Non-pigmented ciliary epithelial cell (primary cell): ENCODE measurements at regions not wholly inside any gene's neighbourhood (a gene's known extent, or its start where the extent isn't known, plus 50 kb on each side); places are given as distances from the start of the nearest gene placed in this dataset.

Source experiments
- DNase-seq: peaks from one replicate; pipeline ENCODE4 v3.0.0-alpha.2; 2010; ENCODE audit warnings: low read depth

DNA sequence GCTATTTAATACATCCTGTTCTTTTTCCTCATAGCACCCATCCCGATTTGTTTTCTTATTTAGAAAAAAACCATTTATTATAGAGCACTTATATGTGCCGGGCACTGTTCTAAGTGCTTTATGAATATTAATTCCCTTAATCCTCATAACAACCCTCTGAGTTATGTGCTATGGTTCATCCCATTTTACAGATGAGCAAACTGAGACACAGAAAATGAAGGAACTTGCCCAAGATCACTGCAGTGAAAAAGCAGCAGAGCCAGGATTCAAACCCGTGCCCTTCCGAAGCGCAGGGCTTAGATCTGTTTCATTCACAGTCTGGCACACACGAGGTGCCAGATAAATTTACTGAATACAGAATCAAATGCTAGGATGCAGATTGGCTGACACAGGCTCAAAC is 85.1 kb upstream of the ZC3H12A start:
- DNase-seq = no peak

DNA sequence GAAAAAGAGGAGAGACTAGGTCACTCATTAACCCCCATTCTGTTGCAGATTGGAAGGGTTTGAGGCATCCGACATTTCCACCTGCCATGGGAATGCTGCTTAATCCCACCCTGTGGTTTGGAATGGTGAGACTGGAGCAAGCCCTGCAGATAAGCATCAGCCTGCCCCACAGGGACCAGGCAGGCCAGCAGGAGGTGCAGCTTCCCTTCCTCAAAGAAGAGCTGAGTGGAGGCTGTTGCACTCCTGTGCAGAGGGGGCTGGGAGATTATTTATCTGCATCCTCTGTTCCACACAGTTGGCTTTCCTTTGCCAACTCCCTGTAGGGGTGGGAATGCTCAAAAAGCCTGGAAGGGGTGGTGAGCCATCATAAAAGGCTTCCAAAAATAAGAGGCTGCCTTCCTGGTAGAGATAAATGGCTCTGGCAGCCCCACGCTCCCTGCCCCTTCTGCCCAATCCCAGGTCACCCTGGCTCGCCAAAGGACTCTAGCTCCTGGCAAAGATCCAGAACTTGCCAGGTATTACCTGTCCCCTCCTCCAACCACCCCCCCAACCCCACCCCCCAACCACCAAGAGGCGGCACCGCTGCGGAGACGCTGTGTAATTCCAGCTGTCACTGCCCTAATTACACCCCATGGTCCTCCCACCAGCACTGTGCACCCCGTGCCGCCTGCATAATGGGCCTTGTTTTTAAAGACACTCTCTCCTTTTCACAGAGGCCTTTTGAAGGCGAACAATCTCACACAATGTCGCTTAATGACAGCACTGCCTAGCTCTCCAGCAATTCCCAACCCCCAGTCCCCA is 83.0 kb upstream of the ZC3H12A start:
- no peak for DNase-seq

DNA sequence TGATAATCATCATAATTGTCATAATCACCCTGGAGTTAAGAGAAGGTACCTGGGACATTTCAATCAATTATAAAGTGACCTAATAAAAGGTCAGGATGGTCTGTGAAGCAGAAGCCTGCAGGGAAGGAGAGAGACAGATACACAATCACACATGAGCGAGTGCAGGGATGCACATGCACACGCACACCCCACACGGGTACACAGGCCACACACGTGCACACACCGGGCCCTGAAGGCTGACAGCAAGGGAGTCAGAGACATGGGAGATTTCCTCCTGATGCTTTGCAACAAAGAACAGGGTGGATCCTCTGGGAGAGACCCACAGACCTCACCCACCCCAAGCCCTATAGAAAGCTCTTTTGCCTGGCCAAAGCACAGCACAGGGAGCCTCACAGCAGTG is 82.3 kb upstream of the ZC3H12A start:
- DNase-seq = no peak

DNA sequence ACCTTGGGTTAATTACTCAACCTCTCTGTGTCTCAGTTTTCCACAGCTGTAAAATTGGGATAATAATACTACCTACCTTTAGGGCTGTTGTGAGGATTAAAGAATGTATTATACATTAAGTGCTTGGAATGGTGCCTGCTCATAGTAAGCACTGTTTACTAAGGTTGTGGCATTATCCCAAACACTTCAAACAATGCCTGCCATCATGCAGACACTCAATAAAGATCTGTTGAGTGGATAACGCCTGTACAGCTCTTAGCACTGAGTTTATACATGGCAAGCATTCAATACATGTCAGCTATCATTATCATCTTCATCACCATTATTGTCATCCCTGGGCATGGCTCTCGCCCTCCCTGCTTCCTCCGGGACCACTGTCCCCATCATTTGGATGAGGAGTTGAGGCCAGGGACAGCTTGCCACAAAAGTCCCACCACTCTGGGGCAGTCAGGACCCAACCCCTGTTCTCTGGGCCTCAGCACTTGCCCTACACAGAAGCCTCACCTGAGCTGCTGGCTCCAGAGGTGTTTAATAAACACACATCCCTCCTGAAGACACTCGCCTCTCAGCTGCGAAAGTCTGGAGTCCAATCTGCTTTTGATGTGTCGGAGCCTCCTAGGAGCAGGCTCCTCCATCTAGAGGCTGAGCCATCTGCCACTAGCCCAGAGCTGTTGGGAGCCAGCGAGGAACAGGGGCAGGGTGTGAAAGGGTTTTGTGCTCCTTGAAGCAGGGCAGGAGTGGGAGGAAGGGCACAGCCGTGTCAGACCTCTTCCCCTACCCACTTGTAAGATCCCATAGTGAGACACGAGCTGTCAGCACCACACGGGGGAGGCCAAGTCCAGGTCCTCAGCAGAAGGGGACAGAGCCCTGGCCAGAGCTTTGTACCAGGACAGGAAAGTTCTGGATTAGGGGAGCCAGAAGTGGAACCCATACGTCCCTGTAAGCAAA is 80.9 kb upstream of the ZC3H12A start:
- DNase-seq = no peak

DNA sequence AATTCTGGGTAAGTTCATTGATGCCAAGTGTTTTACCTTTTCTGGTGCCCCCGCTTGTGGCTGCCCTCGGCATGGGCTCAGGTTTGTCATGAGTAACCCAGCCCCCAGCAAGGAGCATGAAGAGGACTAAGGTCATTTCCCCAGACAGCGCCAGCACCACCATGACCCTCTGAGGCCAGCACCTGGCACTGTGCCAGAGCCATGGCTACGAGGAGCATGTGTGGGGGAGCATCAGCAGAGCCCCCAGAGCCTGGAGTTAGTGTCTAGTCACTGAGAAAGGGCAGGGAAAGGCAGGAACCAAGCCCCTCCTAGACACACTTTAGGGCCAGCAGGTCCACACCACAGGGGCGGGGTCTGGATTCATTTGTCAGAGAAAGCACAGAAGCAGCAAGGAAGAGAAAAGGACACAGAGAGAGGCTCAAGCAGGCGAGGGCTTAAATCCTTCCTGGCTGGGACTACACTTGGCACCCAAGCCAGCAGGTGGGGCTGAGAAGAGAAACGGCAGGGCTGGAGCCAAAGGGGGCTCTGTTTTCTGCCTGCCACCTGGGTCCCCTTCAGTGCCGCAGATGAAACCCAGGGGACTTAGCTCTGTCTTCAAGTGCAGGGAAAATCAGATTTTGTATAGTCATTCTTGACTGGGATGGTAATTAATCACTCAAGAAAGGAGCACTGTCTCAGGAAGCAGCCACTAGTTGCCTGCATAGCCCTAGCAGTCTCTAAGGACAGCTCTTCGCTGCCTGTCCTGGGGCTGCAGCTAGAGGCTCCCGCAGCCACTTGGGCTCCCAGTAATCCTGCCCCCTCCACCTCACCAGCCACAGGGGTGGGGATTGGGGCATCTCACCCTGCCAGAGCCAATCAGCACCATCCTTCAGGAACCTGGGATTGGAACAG is 79.6 kb upstream of the ZC3H12A start:
- no peak for DNase-seq

DNA sequence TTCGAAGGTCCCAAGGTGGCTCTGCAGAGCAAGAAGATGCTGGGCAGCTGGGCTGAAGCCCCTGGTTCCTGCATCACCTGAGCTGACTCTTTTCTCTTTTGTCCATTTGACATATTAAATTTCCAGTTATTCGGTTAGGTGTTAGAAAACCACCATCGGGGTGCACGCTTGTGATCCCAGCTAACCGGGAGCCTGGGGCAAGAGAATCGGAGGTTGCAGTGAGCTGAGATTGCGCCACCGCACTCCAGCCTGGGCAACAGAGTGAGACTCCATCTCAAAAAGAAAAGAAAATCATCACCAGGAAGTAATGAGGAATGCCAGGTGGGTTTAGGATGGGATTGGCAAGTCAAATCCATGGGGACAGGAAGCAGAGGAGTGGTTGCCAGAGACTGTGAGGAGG is 76.3 kb upstream of the ZC3H12A start:
- no peak for DNase-seq

DNA sequence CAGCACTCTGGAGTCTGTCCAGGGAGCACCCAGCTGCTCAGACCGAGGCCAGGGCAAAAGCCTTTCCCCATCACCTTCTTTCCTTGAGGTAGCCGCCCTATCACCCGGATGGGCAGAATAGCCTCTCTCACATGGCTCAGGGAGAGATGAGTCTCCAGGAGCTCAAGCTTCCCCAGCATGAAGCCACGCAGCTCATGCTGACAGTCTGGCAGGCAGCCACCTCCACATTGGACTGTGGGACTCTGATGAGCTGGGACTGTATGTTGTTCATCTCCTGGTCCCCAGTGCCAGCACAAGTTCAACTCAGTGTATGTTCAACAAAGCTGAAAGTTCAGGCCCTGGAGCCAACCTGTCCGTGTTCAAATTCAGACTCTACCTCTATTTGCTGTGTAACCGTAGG is 75.2 kb upstream of the ZC3H12A start:
- no peak for DNase-seq

DNA sequence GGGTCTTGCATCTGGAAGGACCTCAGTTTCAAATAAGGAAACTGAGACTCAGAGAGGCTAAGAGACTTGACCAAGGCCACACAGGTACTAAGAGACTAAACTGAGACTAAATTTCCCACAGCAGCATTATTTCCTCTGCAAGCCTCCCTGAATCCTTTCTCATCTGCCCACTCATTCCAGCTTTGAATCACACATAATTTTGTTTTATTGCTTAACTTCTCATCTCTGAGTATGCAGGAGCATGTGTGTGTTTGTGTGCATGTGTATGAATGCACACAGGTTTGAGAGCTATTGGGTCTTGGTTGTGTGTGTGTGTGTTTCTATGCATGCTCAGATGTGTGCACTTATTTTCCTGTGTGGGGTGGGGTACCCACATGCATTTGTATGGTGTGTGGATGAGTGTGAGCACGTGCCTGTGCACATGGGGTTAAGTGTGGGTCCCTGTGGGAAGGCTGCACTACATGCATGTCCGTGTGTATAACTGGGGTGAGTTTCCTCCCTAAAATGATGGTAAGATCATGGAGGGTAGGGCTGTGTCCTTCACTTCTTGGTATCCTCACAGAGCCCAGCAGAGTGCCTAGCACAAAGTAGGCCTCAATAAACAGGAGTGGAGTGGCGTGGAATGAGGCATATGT is 74.4 kb upstream of the ZC3H12A start:
- DNase-seq = no peak

DNA sequence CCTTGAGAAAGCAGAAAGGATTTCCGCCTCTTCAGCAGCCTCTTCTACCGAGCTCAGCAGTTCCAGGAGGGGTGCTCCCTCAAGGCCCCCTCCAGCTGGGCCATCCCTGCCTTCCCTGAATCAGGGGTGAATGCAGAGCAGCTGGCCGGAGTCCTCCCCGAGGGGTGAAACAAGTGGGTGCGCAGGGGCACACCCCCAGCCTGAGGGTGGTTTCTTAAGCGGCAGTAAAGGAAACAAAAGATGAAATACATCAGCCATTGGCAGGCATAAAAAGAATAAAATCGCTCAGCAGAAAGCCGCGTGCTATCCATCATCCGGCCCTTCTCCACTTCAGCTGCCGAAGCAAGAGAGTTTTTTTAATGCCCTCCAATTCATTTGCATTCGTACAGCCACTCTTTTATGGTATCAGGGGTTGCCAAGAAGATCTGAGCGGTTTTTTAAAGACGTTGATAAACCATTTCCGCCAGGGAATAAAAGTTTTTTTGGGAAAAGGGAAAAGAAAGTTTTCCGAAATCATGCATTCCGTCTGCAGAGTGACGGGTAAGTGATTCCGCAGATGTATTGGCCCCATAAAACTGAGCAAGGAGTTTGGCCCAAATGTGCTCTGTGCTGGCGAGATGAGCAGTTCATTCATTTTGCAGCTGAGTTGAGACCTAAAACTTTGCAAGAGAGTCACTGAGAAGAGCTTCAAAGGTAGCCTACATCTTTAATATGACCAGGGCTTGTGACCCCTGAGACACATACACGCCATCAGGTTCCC is 73.7 kb upstream of the ZC3H12A start:
- DNase-seq = no peak

DNA sequence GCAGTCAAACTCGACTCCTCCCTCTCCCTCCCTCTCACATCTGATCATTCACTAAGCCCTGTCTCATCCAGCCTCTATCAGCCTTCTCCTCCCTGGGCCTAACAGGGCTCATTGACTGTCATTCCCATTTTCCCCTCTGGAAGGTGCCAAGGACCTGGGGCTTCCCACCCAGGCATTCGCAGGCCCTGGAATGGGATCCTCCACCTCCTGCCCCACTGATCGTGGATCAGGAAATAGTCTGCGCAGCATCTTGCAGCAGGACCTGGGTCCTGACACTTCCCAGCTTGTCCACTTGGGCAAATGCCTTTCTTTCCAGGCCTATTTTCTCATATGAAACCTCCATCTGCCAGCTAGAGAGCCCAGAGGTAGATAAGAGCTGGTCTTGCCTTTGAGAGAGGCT is 71.2 kb upstream of the ZC3H12A start:
- no peak for DNase-seq

DNA sequence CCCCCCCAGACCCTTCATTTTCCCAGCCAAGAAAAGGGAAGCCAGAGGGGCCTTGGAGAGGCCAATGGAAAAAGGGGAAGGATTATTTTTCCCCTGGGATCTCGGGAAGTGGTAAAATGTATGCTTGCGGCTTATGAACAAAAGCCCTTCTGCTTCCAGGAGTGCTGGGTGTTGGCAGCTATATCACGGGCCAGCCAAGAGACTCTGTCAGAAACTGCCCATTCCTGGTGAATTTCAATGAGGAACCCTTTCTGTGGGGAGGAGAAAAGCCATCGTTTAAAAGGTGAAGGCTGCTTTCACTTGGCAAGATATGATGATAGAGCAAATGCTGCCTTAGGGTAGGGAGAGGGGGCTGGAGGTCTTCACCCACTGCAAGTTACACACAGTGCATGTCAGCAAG is 69.7 kb upstream of the ZC3H12A start:
- no peak for DNase-seq

DNA sequence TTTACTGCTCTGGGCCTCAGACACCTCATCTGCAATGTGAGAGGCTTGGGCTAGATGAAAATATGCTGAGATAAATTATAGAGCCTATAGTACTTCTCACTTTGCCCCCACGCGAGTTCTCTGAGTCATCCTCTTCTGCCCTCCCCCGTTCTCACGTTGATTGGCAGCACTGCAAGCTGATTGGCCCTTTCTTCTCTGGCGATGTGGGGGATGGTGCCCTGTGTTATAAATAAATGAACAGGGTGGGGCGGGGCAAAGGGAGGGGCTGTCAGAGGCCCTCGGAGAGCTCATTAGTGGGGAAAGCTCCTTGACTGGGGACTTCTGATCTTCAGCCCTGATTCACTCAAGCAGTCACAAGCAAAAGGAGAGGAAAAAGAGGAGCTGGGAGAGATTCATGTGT is 64.3 kb upstream of the ZC3H12A start:
- DNase-seq = no peak

DNA sequence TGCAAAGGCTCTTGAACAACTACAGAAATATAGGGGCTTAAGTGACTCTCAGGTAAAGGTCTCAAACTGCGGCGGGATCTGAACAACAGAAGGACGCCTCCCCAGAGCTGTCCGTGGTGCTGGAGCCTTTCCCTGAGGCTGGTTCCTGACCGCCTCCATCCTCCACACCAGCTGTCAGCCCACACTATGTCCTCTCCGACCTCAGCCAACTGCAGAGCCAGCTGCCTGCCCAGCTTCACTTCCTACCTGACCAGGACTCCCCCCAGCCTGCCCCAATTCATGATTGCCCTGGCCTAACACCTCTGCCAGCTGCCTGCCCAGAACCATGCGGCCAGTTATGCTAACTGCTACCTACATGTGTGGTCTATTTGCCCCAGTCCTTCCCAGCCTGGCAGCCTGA is 63.6 kb upstream of the ZC3H12A start:
- DNase-seq = no peak

DNA sequence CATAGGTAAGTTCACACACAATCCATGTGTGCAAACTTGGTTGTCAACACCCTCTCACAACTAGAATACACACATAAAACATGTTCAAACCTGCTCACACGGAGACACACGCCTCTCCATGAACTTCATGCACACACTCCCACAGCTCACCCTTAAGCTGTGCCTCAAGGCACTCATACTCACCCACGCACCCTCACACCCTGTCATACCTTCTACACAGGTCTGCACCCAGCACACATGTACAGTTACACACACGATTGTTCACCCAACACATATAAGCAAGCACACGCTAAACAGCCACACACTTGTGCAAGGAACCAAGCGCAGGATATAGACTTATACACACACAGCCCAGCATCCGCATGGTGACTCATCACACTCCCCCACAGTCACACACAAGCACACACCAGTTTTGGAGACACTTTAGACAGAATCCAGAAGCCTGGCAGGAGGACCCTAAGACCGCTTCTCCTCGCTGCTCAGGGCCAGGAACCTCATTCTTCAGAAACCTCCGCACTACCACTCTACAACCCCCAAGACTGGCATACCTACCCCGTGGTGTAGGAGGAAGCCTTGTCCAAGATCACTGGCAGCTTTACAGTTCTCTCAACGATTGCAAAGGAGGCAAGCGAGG is 58.7 kb upstream of the ZC3H12A start:
- DNase-seq = no peak

DNA sequence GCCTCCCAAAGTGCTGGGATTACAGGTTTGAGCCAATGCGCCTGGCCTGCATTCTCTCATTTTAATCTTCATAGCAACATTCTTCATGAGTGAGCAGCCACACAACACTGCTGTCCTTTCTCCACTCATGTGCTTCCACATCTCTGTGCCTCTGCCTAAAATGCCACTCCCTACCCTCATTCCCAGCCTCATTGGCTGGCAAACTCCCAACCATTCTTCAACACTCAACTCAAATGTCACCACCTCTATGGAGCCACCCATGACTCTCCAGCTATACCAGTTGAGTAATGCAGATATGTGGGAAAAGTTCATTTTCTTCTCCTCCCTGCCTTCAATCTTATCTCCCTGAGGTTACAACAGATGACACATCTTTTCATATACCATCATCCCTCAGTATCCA is 53.9 kb upstream of the ZC3H12A start:
- no peak for DNase-seq

DNA sequence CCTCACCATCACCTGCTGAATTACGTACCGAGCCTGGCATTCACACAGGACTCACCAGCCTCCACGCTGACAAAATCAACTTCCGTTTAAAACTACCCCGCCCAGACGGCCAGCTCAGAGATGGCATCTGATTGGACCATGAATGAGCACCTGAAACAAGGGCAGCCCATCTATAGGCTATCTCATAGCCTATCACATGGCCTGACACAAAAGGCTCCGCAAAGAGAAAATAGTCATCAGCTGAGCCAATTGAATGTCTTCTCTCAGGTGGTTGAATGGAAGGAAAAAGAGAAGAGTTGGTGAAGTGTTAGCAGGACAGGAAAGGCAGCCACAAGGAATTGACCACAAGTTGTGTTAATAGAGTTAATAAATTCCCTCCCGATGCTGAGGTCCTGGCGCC is 50.6 kb upstream of the ZC3H12A start:
- no peak for DNase-seq

DNA sequence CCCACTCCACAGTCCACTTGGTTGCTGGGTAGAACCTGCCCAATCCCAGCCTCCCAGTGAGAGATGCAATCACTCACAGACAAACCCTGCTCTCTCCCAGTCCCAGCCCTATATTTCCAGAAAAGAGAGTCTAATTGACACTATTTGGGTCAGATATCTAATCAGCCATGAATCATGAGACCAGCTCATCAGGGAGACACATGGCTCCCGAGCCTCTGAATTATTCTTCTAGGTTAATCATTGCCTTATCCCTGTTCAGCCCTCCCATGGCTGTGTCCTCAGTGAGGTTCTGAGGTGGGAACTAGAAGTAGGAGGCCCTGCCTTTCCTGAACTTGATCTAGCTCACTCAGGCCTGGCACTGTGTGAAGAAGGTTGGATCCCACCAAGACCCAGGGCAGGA is 49.9 kb upstream of the ZC3H12A start:
- DNase-seq = no peak
